ENCODE measurements at regions not wholly inside any gene's neighbourhood (a gene's known extent, or its start where the extent isn't known, plus 50 kb on each side); places are given as distances from the start of the nearest gene placed in this dataset.
"Not testable (repeated sequence)": the region's sequence is repeated elsewhere in the genome, so short reads cannot be mapped to it uniquely, and the experiment has no call there.

DNA sequence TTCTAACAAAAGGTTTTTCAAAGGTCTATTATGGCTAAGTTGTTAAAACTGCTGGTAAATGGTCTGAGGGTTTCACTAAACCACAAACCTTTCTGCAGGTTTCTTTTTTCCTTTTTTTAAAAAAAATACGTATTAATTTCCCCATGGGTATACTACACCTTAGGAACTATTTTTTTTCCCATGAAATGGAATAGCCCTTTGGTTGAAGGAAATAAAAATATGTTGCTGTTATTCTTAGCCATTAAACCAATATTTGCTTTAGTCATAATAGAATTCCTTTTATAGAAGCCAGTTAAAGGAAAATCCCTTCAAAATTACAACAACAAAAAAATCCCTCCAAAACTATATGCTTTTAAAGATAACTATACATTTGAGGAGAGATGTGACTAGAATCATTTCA is 1303.3 kb downstream of the ROBO2 start:
- Mint-ChIP-seq H3K4me1 (peaks cover 25% of the 10 kb centered on the region), H3K36me3 (ENCODE audit: low read depth) (no peaks in the 10 kb centered on the region)

DNA sequence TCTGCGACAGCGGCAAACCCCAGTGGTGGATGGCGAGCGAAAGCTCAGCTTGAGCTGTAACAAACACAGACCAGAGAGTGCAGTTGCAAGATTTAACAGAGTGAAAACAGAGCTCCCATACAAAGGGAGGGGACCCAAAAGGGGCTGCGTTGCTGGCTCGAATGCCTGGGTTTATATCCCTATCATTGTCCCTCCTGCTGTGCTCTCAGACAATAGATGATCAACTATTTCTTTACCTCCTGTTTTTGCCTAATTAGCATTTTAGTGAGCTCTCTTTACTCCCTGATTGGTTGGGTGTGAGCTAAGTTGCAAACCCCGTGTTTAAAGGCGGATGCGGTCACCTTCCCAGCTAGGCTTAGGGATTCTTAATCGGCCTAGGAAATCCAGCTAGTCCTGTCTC is 1304.4 kb downstream of the ROBO2 start:
- H3K4me3 Mint-ChIP-seq; H3K27me3 Mint-ChIP-seq (ENCODE audit: low read depth); H3K9me3 Mint-ChIP-seq; H3K27ac Mint-ChIP-seq (ENCODE audit: unreplicated experiment); H3K36me3 Mint-ChIP-seq (ENCODE audit: low read depth); DNase-seq (ENCODE audit: low read depth, low spot score): not testable (repeated sequence)
- peaks cover 22% of the 10 kb centered on the region for H3K4me1 Mint-ChIP-seq

More for the DNA sequence above, 1303.3 kb downstream of the ROBO2 start:
- Mint-ChIP-seq H3K4me3 (no peak overlapping the region), H3K27me3 (ENCODE audit: low read depth) (no peaks in the 10 kb centered on the region), H3K9me3 (peaks cover 3% of the 10 kb centered on the region), H3K27ac (ENCODE audit: unreplicated experiment) (no peak overlapping the region)
- TF ChIP-seq, protein P1, sequence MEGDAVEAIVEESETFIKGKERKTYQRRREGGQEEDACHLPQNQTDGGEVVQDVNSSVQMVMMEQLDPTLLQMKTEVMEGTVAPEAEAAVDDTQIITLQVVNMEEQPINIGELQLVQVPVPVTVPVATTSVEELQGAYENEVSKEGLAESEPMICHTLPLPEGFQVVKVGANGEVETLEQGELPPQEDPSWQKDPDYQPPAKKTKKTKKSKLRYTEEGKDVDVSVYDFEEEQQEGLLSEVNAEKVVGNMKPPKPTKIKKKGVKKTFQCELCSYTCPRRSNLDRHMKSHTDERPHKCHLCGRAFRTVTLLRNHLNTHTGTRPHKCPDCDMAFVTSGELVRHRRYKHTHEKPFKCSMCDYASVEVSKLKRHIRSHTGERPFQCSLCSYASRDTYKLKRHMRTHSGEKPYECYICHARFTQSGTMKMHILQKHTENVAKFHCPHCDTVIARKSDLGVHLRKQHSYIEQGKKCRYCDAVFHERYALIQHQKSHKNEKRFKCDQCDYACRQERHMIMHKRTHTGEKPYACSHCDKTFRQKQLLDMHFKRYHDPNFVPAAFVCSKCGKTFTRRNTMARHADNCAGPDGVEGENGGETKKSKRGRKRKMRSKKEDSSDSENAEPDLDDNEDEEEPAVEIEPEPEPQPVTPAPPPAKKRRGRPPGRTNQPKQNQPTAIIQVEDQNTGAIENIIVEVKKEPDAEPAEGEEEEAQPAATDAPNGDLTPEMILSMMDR (conservative IDR thresholded peaks at IDR 0.05) = no peak
- no peak for DNase-seq (ENCODE audit: low read depth, low spot score)

DNA sequence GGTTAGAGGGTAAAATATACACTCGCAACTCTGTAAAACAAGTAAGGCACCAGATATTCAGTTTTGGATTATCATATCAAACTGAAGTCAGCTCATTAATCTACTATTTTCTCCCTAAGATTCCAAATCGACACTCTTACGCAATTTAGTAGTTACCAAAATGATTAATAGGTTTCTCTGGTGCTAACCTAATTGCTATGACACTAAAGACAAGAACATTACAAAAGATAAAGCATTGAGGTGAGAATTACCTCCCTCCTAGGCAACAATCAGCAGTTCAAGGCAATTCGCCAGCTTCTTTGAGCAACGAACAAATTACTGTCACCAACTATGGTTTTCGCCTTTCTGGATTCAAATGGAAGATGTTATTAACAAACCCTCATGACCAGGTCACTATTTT is 1305.0 kb downstream of the ROBO2 start:
- DNase-seq (ENCODE audit: low read depth, low spot score) = no peak
- peaks cover 22% of the 10 kb centered on the region for H3K4me1 Mint-ChIP-seq
- no peaks in the 10 kb centered on the region for H3K27me3 Mint-ChIP-seq (ENCODE audit: low read depth)
- TF ChIP-seq, protein P1 (conservative IDR thresholded peaks at IDR 0.05) = no peak
- no peak overlapping the region for H3K4me3 Mint-ChIP-seq
- no peaks in the 10 kb centered on the region for H3K36me3 Mint-ChIP-seq (ENCODE audit: low read depth)
- H3K9me3 Mint-ChIP-seq = peaks cover 3% of the 10 kb centered on the region
- H3K27ac Mint-ChIP-seq (ENCODE audit: unreplicated experiment) = no peak overlapping the region

DNA sequence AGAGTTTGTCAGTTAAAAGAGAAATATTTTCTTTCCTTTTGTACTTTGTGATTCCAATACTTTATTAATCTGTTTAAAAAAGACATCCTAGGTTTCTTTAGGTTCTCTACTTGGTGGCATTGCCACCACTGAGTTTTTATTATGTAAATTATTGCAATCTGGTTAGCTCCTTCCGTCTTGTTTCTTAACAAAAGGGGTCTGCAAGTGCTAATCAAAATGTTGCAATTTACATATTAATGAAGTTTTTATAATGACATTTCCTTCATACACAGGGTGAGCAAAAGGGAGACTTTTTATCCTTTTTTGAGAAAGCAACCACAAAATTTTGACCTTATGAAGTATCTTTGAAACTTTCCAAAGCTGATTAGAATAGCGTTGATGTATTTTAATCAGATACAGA is 1307.3 kb downstream of the ROBO2 start:
- no peak for DNase-seq (ENCODE audit: low read depth, low spot score)
- peaks cover 3% of the 10 kb centered on the region for H3K9me3 Mint-ChIP-seq
- peaks cover 22% of the 10 kb centered on the region for H3K4me1 Mint-ChIP-seq
- H3K4me3 Mint-ChIP-seq = no peak overlapping the region
- H3K27ac Mint-ChIP-seq (ENCODE audit: unreplicated experiment) = no peak overlapping the region
- TF ChIP-seq, protein P1 (conservative IDR thresholded peaks at IDR 0.05) = no peak
- H3K27me3 Mint-ChIP-seq (ENCODE audit: low read depth) = no peaks in the 10 kb centered on the region
- H3K36me3 Mint-ChIP-seq (ENCODE audit: low read depth) = no peaks in the 10 kb centered on the region

DNA sequence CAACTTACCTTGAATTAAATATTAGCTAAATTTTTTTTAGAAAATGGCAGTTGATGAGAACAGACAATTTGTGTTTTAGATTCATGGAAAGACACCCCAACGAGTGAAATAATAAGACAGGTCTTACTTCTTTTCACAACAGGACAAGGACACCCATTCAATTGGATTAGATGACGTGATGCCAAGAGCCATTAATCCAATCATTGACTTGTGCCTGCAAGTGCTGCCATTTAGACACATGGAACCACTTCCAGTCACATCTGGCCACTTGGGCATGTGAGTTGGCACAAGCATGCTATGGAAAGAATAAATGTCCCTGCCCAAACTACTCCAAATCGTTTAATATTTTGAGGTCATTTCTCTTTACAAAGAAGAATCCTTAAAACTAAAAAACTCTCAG is 1308.8 kb downstream of the ROBO2 start:
- H3K36me3 Mint-ChIP-seq (ENCODE audit: low read depth) = no peaks in the 10 kb centered on the region
- H3K4me1 Mint-ChIP-seq = peaks cover 22% of the 10 kb centered on the region
- H3K27ac Mint-ChIP-seq (ENCODE audit: unreplicated experiment) = no peak overlapping the region
- no peak overlapping the region for H3K4me3 Mint-ChIP-seq
- peaks cover 3% of the 10 kb centered on the region for H3K9me3 Mint-ChIP-seq
- no peak for DNase-seq (ENCODE audit: low read depth, low spot score)
- TF ChIP-seq, protein P1 (conservative IDR thresholded peaks at IDR 0.05) = no peak
- H3K27me3 Mint-ChIP-seq (ENCODE audit: low read depth) = no peaks in the 10 kb centered on the region

DNA sequence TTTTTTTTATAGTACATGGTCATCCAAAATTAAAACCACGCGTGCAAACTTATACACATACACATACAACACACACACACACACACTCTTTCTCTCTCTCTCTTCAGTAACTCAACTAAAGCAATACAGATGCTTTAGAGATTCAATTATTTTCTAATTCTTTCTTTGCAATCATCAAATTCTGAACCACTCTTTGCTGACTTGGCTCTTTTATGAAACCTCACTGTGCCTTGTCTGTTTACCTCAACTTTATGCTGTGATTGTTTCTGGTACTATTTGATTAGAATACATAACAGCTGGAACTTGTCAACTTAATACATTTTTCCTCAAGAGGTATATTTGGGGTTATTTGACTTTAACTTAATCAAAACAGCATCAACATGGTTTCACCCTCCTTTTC is 1309.7 kb downstream of the ROBO2 start:
- no peaks in the 10 kb centered on the region for H3K27me3 Mint-ChIP-seq (ENCODE audit: low read depth)
- H3K4me1 Mint-ChIP-seq = peaks cover 22% of the 10 kb centered on the region
- peaks cover 3% of the 10 kb centered on the region for H3K9me3 Mint-ChIP-seq
- TF ChIP-seq, protein P1 (conservative IDR thresholded peaks at IDR 0.05) = no peak
- no peak overlapping the region for H3K4me3 Mint-ChIP-seq
- no peaks in the 10 kb centered on the region for H3K36me3 Mint-ChIP-seq (ENCODE audit: low read depth)
- DNase-seq (ENCODE audit: low read depth, low spot score) = no peak
- H3K27ac Mint-ChIP-seq (ENCODE audit: unreplicated experiment) = no peak overlapping the region

All from neural crest cell (in vitro differentiated cells).